ENCODE measurements at regions not wholly inside any gene's neighbourhood (a gene's known extent, or its start where the extent isn't known, plus 50 kb on each side); places are given as distances from the start of the nearest gene placed in this dataset.
A peak's percentile ranks its signal among the peaks of the same experiment; 100 is the strongest.

GRCh38 chr11:115758011-115758410 lies 253.8 kb upstream of the CADM1 start (continued):
- TF ChIP-seq, protein P1, sequence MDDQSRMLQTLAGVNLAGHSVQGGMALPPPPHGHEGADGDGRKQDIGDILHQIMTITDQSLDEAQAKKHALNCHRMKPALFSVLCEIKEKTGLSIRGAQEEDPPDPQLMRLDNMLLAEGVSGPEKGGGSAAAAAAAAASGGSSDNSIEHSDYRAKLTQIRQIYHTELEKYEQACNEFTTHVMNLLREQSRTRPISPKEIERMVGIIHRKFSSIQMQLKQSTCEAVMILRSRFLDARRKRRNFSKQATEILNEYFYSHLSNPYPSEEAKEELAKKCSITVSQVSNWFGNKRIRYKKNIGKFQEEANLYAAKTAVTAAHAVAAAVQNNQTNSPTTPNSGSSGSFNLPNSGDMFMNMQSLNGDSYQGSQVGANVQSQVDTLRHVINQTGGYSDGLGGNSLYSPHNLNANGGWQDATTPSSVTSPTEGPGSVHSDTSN (IDR thresholded peaks at IDR 0.05): no peak

DNA sequence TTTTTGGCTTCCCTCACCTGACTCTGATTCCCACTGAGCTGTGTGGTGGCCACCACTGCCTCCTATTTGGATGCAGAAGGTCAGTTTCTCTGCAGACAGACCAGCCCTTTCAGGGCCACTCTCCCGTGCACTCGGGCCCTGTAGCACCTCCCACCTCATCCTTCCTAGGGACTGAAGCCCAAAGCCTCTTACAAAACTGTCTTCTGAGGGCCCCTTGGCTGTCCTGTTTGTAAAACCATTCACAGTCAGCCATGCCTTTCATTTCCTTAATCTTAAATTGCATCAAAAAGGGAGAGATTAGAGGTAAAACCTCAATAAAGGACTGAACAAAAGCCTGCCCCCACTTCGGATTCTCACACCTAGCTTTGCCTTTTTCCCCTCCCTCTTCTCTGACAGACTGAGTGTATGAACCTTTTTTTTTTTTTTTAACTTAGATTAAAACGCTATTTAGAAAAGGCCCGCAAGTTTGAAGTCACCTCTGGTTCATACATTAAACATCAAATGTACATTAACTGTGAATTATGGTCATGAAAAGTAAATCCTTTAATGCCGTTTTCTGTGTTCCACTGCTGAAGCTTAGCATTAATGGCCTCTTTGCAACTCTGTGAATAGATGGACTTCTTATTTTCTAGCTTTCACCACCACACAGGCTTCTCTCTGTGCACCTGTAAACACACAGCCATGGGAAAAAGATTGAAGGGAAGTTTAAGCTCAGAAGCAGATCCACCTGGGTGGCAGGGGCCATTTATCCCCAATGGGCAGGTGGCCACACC lies 247.2 kb upstream of the CADM1 start:
- CTCF ChIA-PET: interaction anchor here (0.9 to 1.1 kb wide), 2 partner anchors 314 to 940 kb away, joined by 3 read pairs; no protein-coding TSS in a partner anchor
- TF ChIP-seq RXRA (IDR thresholded peaks at IDR 0.05; ENCODE audit: borderline replicate concordance, low read depth): no peak
- TF ChIP-seq, protein P2, sequence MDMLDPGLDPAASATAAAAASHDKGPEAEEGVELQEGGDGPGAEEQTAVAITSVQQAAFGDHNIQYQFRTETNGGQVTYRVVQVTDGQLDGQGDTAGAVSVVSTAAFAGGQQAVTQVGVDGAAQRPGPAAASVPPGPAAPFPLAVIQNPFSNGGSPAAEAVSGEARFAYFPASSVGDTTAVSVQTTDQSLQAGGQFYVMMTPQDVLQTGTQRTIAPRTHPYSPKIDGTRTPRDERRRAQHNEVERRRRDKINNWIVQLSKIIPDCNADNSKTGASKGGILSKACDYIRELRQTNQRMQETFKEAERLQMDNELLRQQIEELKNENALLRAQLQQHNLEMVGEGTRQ (IDR thresholded peaks at IDR 0.05; ENCODE audit: borderline replicate concordance, low read depth, low read length): no peak
- no peaks in the 10 kb centered on the region for H3K36me3 ChIP-seq (replicated peaks in 1 of 2; ENCODE audit: control insufficient read depth in 1 of 2, insufficient read depth in 2 of 2, low read length in 1 of 2)
- 43% methylated on average over 6 of the region's 6 CpGs for WGBS (ENCODE audit: low lambda C conversion rate)
- POLR2A ChIA-PET: interaction anchor here (0.7 kb wide), 1 partner anchor 247 kb away, joined by 6 read pairs; the partner anchor contains the start of gene CADM1
- H3K9ac ChIP-seq: no peak overlapping the region
- H3F3A ChIP-seq (replicated peaks; ENCODE audit: insufficient read depth): no peaks in the 10 kb centered on the region
- H3K27ac ChIP-seq (ENCODE audit: low read depth in 2 of 2, low read length in 1 of 2): no peak overlapping the region
- H3K9me3 ChIP-seq: no peaks in the 10 kb centered on the region
- no peaks in the 10 kb centered on the region for H3K9me2 ChIP-seq
- H2AFZ ChIP-seq (ENCODE audit: low read depth): no peak overlapping the region
- H3K4me1 ChIP-seq (ENCODE audit: control insufficient read depth in 1 of 2, insufficient read depth in 2 of 2, low read depth in 1 of 2, low read length in 1 of 2): peaks cover 0 to 47% of the 10 kb centered on the region in 2 experiments; a peak in 2 of 4 replicates
- H3K4me2 ChIP-seq: no peak overlapping the region
- no peaks in the 10 kb centered on the region for H4K20me1 ChIP-seq (ENCODE audit: insufficient read depth)
- H3K27me3 ChIP-seq (ENCODE audit: insufficient read depth): no peaks in the 10 kb centered on the region; the same call in 1 of the 2 replicates
- H3K79me2 ChIP-seq (ENCODE audit: insufficient read depth): no peaks in the 10 kb centered on the region
- DNase-seq: no peak
- H3K4me3 ChIP-seq (ENCODE audit: low read depth in 2 of 2, low read length in 1 of 2): no peak overlapping the region

DNA sequence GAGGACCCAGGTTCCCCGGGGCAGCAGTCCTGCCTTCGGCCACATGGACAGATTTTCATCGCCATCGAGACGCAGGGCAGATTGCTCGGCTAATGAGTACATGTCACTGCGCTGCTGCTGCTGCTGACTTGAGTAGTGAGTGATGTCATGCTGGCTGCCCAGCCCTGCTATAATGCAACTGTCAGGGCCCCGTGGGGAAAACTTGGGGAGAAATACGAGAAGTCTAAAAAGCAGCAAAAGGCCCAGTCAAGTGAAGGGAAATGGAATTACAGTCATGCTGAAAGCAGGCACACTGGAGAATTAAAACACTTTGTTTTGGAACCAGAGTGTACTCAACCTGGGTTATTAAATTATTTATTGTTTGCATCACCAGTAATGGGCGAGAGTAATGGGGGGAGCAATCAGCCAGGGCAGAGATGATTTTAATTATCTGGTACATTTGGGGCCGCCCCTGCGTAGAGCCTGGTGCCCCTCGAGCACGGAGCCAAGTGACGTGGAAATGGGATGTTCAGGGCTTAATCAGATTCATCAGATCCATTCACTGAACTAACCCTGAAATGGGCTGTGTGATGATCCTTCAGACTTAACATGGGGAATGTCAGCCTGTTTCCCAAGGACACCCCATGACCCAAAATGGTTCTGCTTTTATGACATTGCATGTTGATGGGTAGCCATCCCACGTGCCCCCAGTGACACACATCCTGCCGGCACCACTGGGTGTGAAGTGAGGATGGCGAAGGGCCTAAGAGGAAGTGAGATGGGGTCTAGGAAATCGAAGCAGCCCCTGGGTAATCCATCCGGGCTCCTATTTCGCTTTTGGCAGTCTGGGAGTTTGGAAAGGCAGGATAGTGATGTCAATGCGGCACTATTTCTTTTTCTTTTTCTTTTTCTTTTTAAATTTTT lies 241.6 kb upstream of the CADM1 start:
- Histone ChIP-seq H3K9ac (no peak overlapping the region), H3F3A (replicated peaks; ENCODE audit: insufficient read depth) (no peaks in the 10 kb centered on the region), H3K4me2 (no peak overlapping the region), H3K27me3 (ENCODE audit: insufficient read depth) (no peaks in the 10 kb centered on the region; the same call in 1 of the 2 replicates), H3K9me2 (no peaks in the 10 kb centered on the region), H3K4me1 (ENCODE audit: control insufficient read depth in 1 of 2, insufficient read depth in 2 of 2, low read depth in 1 of 2, low read length in 1 of 2) (peaks cover 0 to 63% of the 10 kb centered on the region in 2 experiments; a peak in 2 of 4 replicates), H4K20me1 (ENCODE audit: insufficient read depth) (no peaks in the 10 kb centered on the region), H3K27ac (ENCODE audit: low read depth in 2 of 2, low read length in 1 of 2) (peak overlapping the region in 1 of 2 experiments; percentile 99; a peak in 2 of 4 replicates), H3K36me3 (replicated peaks in 1 of 2; ENCODE audit: control insufficient read depth in 1 of 2, insufficient read depth in 2 of 2, low read length in 1 of 2) (no peaks in the 10 kb centered on the region), H3K4me3 (ENCODE audit: low read depth in 2 of 2, low read length in 1 of 2) (no peak overlapping the region), H2AFZ (ENCODE audit: low read depth) (no peak overlapping the region), H3K79me2 (ENCODE audit: insufficient read depth) (no peaks in the 10 kb centered on the region), H3K9me3 (no peaks in the 10 kb centered on the region)
- ChIA-PET CTCF (interaction anchor here (1.3 kb wide), 1 partner anchor 244 kb away, joined by 3 read pairs; no protein-coding TSS in a partner anchor), POLR2A (no interaction called here)
- WGBS (ENCODE audit: low lambda C conversion rate): 21% methylated on average over 21 of the region's 22 CpGs
- peak; percentile 59 for DNase-seq
- TF ChIP-seq RAD21 (IDR thresholded peaks at IDR 0.05; ENCODE audit: low read length): peak; percentile 28; the same call in 1 of the 2 replicates
- TF ChIP-seq GATA2 (CRISPR knock-in tag; IDR thresholded peaks at IDR 0.05): peak; percentile 48; the same call in 1 of the 2 replicates
- no peak for TF ChIP-seq NFIC (IDR thresholded peaks at IDR 0.05; ENCODE audit: borderline replicate concordance)
- TF ChIP-seq FOSL2 (IDR thresholded peaks at IDR 0.05; ENCODE audit: borderline replicate concordance, low read depth): no peak
- TF ChIP-seq MXI1 (IDR thresholded peaks at IDR 0.05; ENCODE audit: low read depth, low read length): peak; percentile 74
- TF ChIP-seq, protein P1 (IDR thresholded peaks at IDR 0.05): no peak
- peak; percentile 62 for TF ChIP-seq CHD2 (IDR thresholded peaks at IDR 0.05; ENCODE audit: low read length, partially characterized antibody)
- no peak for TF ChIP-seq TEAD4 (IDR thresholded peaks at IDR 0.05; ENCODE audit: borderline replicate concordance, insufficient read depth)
- TF ChIP-seq RCOR1 (IDR thresholded peaks at IDR 0.05; ENCODE audit: low read length): peak; percentile 52

Data from SK-N-SH (cell line).